CD8-positive, alpha-beta memory T cell (primary cell): ENCODE measurements at regions not wholly inside any gene's neighbourhood (a gene's known extent, or its start where the extent isn't known, plus 50 kb on each side); places are given as distances from the start of the nearest gene placed in this dataset.

ENCODE experiments used
- CTCF ChIA-PET: fragments of 350-600 bp; sonication (Branson Sonifier 250); formaldehyde crosslinking; loops from one replicate; lab custom pipeline; 2021; ENCODE audit warnings: antibody characterized with exemption; lab: Charles Lee
- POLR2A ChIA-PET: fragments of 350-600 bp; sonication (Branson Sonifier 250); formaldehyde crosslinking; loops from one replicate; lab custom pipeline; 2021; ENCODE audit warnings: antibody characterized with exemption; lab: Charles Lee
- DNase-seq, 5 donors: peaks; one replicate each; pipeline versions ENCODE4 v3.0.0 to v3.0.0-alpha.2; 2020 to 2022; ENCODE audit warnings: mixed read lengths in 1 of 5
- H3K27ac ChIP-seq: one replicate; pipeline ENCODE4 v1.7.0; 2013; ENCODE audit warnings: low read depth, mild to moderate bottlenecking, low read length, moderate library complexity
- H3K27me3 ChIP-seq: 2 replicates; pipeline ENCODE4 v1.7.0; 2013; ENCODE audit warnings: low read length, mild to moderate bottlenecking; ENCODE audit not compliant: insufficient read depth, poor library complexity, severe bottlenecking
- H3K36me3 ChIP-seq: 2 replicates; pipeline ENCODE4 v1.7.0; 2013; ENCODE audit warnings: mild to moderate bottlenecking, low read length, moderate library complexity; ENCODE audit not compliant: insufficient read depth
- H3K4me1 ChIP-seq: 2 replicates; pipeline ENCODE4 v1.7.0; 2013; ENCODE audit warnings: mild to moderate bottlenecking, low read length, moderate library complexity; ENCODE audit not compliant: insufficient read depth
- H3K4me3 ChIP-seq: 2 replicates; pipeline ENCODE4 v1.7.0; 2013; ENCODE audit warnings: mild to moderate bottlenecking, low read length
- H3K9me3 ChIP-seq: 2 replicates; pipeline ENCODE4 v1.7.0; 2013; ENCODE audit warnings: mild to moderate bottlenecking, low read length
- H3K27ac Mint-ChIP-seq, 8 donors: one replicate each; pipeline ENCODE4 v1.8.0; 2020 to 2021; ENCODE audit warnings: mixed read lengths in 8 of 8, mild to moderate bottlenecking in 6 of 8, inconsistent platforms in 3 of 8, moderate library complexity in 3 of 8
- H3K27me3 Mint-ChIP-seq, 2 donors: one replicate each; pipeline ENCODE4 v1.8.0; 2020 to 2021; ENCODE audit warnings: mixed read lengths in 2 of 2, mild to moderate bottlenecking in 1 of 2, moderate library complexity in 1 of 2
- H3K36me3 Mint-ChIP-seq, 3 donors: one replicate each; pipeline ENCODE4 v1.8.0; 2020 to 2021; ENCODE audit warnings: mixed read lengths in 3 of 3, inconsistent platforms in 1 of 3, mild to moderate bottlenecking in 1 of 3
- H3K4me1 Mint-ChIP-seq, 3 donors: one replicate each; pipeline ENCODE4 v1.8.0; 2020 to 2021; ENCODE audit warnings: mixed read lengths in 3 of 3, inconsistent platforms in 1 of 3, mild to moderate bottlenecking in 1 of 3
- H3K4me3 Mint-ChIP-seq, 7 donors: one replicate each; pipeline ENCODE4 v1.8.0; 2020 to 2021; ENCODE audit warnings: mixed read lengths in 7 of 7, mild to moderate bottlenecking in 6 of 7, moderate library complexity in 4 of 7, inconsistent platforms in 2 of 7
- H3K9me3 Mint-ChIP-seq, 5 donors: one replicate each; pipeline ENCODE4 v1.8.0; 2020 to 2022; ENCODE audit warnings: mixed read lengths in 5 of 5, mild to moderate bottlenecking in 3 of 5, moderate library complexity in 2 of 5, inconsistent platforms in 1 of 5

DNA sequence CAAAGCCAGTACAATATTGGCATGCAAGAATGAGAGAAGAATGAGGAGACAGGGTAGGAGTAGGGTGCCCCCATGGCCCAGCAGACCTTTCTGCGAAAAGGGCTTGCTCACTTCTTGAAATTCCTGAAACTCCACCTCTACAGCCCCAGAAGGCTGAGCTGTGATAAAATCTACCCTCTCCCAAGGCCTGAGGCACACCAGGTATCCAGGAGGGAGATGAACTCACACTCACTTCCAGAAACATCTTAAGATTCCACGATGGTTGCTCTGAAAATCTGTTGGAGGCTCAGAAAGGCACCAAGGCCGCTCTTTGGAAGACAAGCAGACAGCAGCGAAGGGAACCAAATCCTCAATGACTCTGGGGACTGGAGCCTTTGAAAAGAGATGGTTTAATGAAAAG lies 297.5 kb downstream of the UACA start:
- H3K27ac ChIP-seq = no peak overlapping the region
- H3K4me3 ChIP-seq = no peak overlapping the region
- H3K4me1 ChIP-seq = peaks cover 6% of the 10 kb centered on the region
- H3K9me3 Mint-ChIP-seq = no peaks in the 10 kb centered on the region
- no peaks in the 10 kb centered on the region for H3K9me3 ChIP-seq
- CTCF ChIA-PET = interaction anchor here (1.2 to 5.8 kb wide), 7 partner anchors 9 to 989 kb away, joined by 3 to 48 read pairs (median 8); no protein-coding TSS in a partner anchor
- H3K27me3 ChIP-seq = peaks cover 5% of the 10 kb centered on the region
- no peak overlapping the region for H3K4me3 Mint-ChIP-seq
- no peak overlapping the region for H3K27ac Mint-ChIP-seq
- H3K4me1 Mint-ChIP-seq = peaks cover 5 to 6% (median 5%) of the 10 kb centered on the region in 3 donors
- peak in 1 of 5 donors; percentile 10 for DNase-seq
- POLR2A ChIA-PET = no interaction called here
- H3K36me3 ChIP-seq = no peaks in the 10 kb centered on the region
- H3K36me3 Mint-ChIP-seq = no peaks in the 10 kb centered on the region
- peaks cover 26 to 30% of the 10 kb centered on the region in 2 donors for H3K27me3 Mint-ChIP-seq

DNA sequence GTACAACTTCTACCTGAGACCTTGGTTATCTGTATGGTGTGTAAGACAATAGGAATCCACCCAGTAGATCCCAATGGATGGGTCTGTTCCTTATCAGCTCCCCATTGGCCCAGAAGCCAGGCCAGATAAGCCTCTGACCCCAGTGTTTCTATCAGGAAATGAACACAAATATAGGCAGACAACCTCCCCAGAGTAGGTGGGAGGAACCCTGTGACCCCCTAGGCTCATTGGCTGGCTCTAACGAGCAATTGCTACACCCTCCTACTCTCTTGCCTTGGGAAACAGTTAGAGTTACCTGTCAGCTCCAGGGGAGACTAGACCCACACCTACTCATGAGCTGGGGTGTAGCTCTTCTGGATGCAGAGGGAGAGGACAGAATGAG lies 299.9 kb downstream of the UACA start:
- DNase-seq = peak in 1 of 5 donors; percentile 5
- Histone ChIP-seq H3K4me3 (no peak overlapping the region), H3K36me3 (no peaks in the 10 kb centered on the region), H3K4me1 (peaks cover 11% of the 10 kb centered on the region), H3K27ac (peak overlapping the region; percentile 38), H3K27me3 (peaks cover 5% of the 10 kb centered on the region), H3K9me3 (no peaks in the 10 kb centered on the region)
- Mint-ChIP-seq H3K27ac (no peak overlapping the region), H3K36me3 (no peaks in the 10 kb centered on the region), H3K4me3 (no peak overlapping the region), H3K4me1 (peaks cover 12 to 14% (median 14%) of the 10 kb centered on the region in 3 donors), H3K27me3 (peaks cover 19 to 30% of the 10 kb centered on the region in 2 donors), H3K9me3 (no peaks in the 10 kb centered on the region)
- ChIA-PET CTCF (interaction anchor here (1.1 to 5.8 kb wide), 3 partner anchors 24 to 986 kb away, joined by 3 to 48 read pairs (median 34); no protein-coding TSS in a partner anchor), POLR2A (interaction anchor here (0.5 kb wide), 1 partner anchor 99 kb away, joined by 4 read pairs; no protein-coding TSS in a partner anchor)

DNA sequence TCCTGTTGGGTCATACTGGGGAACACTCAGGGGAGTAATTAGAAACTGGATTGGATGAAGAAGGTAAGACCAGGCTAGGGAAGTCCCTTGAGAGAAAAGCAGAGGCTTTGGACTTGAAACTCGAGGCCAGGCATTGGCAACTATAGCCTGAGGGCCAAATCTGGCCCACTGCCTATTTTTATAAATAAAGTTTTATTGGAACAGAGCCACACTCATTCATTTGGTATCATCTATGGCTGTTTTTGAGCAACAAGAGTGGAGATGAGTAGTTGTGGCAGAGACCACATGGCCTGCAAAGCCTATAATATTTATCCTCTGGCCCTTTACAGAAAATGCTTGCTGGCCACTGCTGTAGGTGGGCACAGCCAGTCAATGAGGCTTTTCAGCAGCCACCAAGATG lies 301.4 kb downstream of the UACA start:
- no peaks in the 10 kb centered on the region for H3K36me3 ChIP-seq
- no peak overlapping the region for H3K4me3 ChIP-seq
- Mint-ChIP-seq H3K9me3 (no peaks in the 10 kb centered on the region), H3K36me3 (no peaks in the 10 kb centered on the region), H3K4me3 (no peak overlapping the region), H3K4me1 (peaks cover 11 to 13% (median 12%) of the 10 kb centered on the region in 3 donors), H3K27ac (no peak overlapping the region), H3K27me3 (peaks cover 17 to 21% of the 10 kb centered on the region in 2 donors)
- POLR2A ChIA-PET = no interaction called here
- H3K27ac ChIP-seq = no peak overlapping the region
- DNase-seq = no peak
- H3K27me3 ChIP-seq = no peaks in the 10 kb centered on the region
- CTCF ChIA-PET = interaction anchor here (1.1 kb wide), 1 partner anchor 26 kb away, joined by 3 read pairs; no protein-coding TSS in a partner anchor
- peaks cover 8% of the 10 kb centered on the region for H3K4me1 ChIP-seq
- no peaks in the 10 kb centered on the region for H3K9me3 ChIP-seq

DNA sequence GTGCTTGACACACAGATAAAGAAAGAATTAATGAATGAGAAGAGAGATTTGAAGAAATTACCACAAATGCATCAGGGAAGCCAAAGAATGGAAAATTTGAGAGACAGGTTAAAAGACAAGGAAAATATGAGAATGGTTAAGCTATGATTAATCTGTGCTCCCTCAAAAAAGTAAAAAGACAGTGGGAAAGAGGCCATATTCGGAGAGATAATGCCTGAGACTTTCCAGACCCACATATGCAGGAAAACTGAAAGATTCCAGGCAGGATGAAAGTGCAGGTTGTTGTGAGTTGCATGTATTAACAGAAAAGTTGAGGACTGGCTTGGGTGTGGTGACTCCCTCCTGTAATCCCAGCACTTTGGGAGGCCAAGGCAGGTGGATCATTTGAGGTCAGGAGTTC lies 302.3 kb downstream of the UACA start:
- Mint-ChIP-seq H3K9me3 (no peaks in the 10 kb centered on the region), H3K4me1 (peaks cover 8 to 10% (median 9%) of the 10 kb centered on the region in 3 donors), H3K27ac (peak overlapping the region in 1 of 8 donors; percentile 39), H3K4me3 (no peak overlapping the region), H3K27me3 (peaks cover 12 to 21% of the 10 kb centered on the region in 2 donors), H3K36me3 (no peaks in the 10 kb centered on the region)
- DNase-seq = no peak
- Histone ChIP-seq H3K27ac (no peak overlapping the region), H3K4me1 (peaks cover 5% of the 10 kb centered on the region), H3K36me3 (no peaks in the 10 kb centered on the region), H3K4me3 (no peak overlapping the region), H3K27me3 (no peaks in the 10 kb centered on the region), H3K9me3 (no peaks in the 10 kb centered on the region)
- POLR2A ChIA-PET = no interaction called here
- CTCF ChIA-PET = interaction anchor here (1.0 to 1.2 kb wide), 4 partner anchors 9 to 734 kb away, joined by 3 to 5 read pairs (median 4); no protein-coding TSS in a partner anchor

- H3K4me1 Mint-ChIP-seq = peaks cover 8 to 10% (median 9%) of the 10 kb centered on the region in 3 donors
- H3K27ac ChIP-seq = no peak overlapping the region
- peak in 1 of 5 donors; percentile 5 for DNase-seq
- peaks cover 5% of the 10 kb centered on the region for H3K4me1 ChIP-seq
- CTCF ChIA-PET = interaction anchor here (0.9 to 1.3 kb wide), 5 partner anchors 30 to 883 kb away, joined by 3 to 8 read pairs (median 3); no protein-coding TSS in a partner anchor
- H3K9me3 ChIP-seq = no peaks in the 10 kb centered on the region
- no peaks in the 10 kb centered on the region for H3K36me3 ChIP-seq
- H3K4me3 Mint-ChIP-seq = no peak overlapping the region
- no peak overlapping the region for H3K4me3 ChIP-seq
- no peaks in the 10 kb centered on the region for H3K36me3 Mint-ChIP-seq
- H3K27ac Mint-ChIP-seq = no peak overlapping the region
- no peaks in the 10 kb centered on the region for H3K27me3 ChIP-seq
- H3K27me3 Mint-ChIP-seq = peaks cover 12 to 18% of the 10 kb centered on the region in 2 donors
- H3K9me3 Mint-ChIP-seq = no peaks in the 10 kb centered on the region
- POLR2A ChIA-PET = no interaction called here
These were observed 304.0 kb downstream of the UACA start for GRCh38 chr15:70459312-70459711.

DNA sequence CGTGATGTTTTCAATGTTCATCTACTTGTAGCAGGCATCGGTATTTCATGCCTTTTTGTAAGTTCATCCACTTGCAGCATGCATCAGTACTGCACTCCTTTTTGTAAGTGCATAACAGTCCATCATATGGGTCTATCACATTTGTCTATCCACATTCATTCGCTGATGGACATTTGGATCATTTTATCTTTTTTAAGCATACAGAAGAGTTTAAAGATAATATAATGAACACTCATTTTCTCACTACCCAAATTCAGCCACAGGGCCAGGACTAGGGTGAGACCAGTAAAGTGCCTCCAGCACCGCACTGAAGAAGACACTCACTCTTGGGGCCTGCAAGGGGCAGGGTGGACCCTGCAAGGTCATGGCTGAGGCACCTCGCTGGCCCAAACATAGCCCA lies 309.6 kb downstream of the UACA start:
- DNase-seq = peak in 1 of 5 donors; percentile 15
- Histone ChIP-seq H3K27me3 (no peaks in the 10 kb centered on the region), H3K36me3 (no peaks in the 10 kb centered on the region), H3K9me3 (no peaks in the 10 kb centered on the region), H3K27ac (no peak overlapping the region), H3K4me1 (peaks cover 24% of the 10 kb centered on the region), H3K4me3 (no peak overlapping the region)
- POLR2A ChIA-PET = no interaction called here
- no peaks in the 10 kb centered on the region for H3K36me3 Mint-ChIP-seq
- CTCF ChIA-PET = no interaction called here
- H3K4me1 Mint-ChIP-seq = peaks cover 5 to 19% (median 16%) of the 10 kb centered on the region in 3 donors
- peaks cover under 1 to 4% of the 10 kb centered on the region in 2 donors for H3K27me3 Mint-ChIP-seq
- H3K9me3 Mint-ChIP-seq = no peaks in the 10 kb centered on the region
- H3K4me3 Mint-ChIP-seq = no peak overlapping the region
- no peak overlapping the region for H3K27ac Mint-ChIP-seq

GRCh38 chr15:70453238-70453637 lies 310.1 kb downstream of the UACA start:
- H3K27me3 ChIP-seq = no peaks in the 10 kb centered on the region
- POLR2A ChIA-PET = no interaction called here
- H3K4me3 Mint-ChIP-seq = no peak overlapping the region
- peaks cover 4% of the 10 kb centered on the region in 2 donors for H3K27me3 Mint-ChIP-seq
- no peak overlapping the region for H3K27ac ChIP-seq
- no peaks in the 10 kb centered on the region for H3K9me3 Mint-ChIP-seq
- H3K36me3 Mint-ChIP-seq = no peaks in the 10 kb centered on the region
- peaks cover 30% of the 10 kb centered on the region for H3K4me1 ChIP-seq
- peaks cover 9 to 25% (median 21%) of the 10 kb centered on the region in 3 donors for H3K4me1 Mint-ChIP-seq
- no peak for DNase-seq
- no peaks in the 10 kb centered on the region for H3K9me3 ChIP-seq
- H3K4me3 ChIP-seq = no peak overlapping the region
- CTCF ChIA-PET = no interaction called here
- H3K27ac Mint-ChIP-seq = no peak overlapping the region
- H3K36me3 ChIP-seq = no peaks in the 10 kb centered on the region

DNA sequence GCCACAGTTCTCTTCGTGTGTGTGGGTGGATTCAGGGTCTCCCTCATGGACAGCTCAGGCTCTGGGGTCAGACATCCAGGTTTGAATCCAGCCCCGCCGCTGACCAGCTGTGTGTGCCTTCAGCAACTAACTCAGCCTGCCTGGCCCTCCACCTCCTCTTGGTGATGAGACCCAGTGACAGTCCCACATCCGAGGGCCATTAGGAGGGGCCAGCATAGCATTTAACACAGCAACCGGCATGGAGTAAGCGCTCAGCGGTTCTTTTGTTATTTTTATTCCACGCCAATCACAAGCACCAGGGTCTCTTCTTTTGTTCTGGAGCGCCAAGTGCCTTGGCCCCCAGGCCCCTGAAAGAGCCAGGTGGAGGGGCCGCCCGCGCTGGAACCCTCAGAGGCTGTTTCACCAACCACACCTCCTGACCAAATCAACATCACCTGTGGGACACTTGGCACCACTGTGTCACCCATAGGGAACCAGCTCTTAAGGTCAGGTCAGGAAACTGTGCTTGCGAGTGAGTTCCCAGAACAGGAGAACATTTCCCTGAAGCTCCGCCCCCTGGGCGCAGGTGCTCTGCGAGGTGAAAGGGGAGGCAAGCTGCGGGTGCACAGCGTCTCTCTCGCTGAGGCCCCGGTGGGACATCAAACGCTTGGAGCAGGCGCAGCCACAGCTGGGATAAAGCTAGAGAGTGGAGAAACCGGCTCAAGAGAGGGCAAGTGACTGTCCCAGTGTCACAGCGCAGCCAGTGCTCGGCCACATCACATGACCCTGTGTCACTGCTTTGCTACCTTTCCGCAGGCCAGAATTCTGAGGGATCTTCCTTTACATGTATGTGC lies 311.3 kb downstream of the UACA start:
- Histone ChIP-seq H3K27me3 (no peaks in the 10 kb centered on the region), H3K9me3 (no peaks in the 10 kb centered on the region), H3K4me3 (no peak overlapping the region), H3K27ac (no peak overlapping the region), H3K4me1 (peaks cover 42% of the 10 kb centered on the region), H3K36me3 (no peaks in the 10 kb centered on the region)
- no peaks in the 10 kb centered on the region for H3K36me3 Mint-ChIP-seq
- H3K4me1 Mint-ChIP-seq = peaks cover 19 to 36% (median 32%) of the 10 kb centered on the region in 3 donors
- no peak overlapping the region for H3K27ac Mint-ChIP-seq
- DNase-seq = peak in 1 of 5 donors; percentile 39
- no peaks in the 10 kb centered on the region for H3K9me3 Mint-ChIP-seq
- CTCF ChIA-PET = interaction anchor here (0.6 to 1.6 kb wide), 3 partner anchors 9 to 16 kb away, joined by 3 to 5 read pairs (median 3); no protein-coding TSS in a partner anchor
- POLR2A ChIA-PET = no interaction called here
- H3K27me3 Mint-ChIP-seq = peaks cover 4 to 13% of the 10 kb centered on the region in 2 donors
- no peak overlapping the region for H3K4me3 Mint-ChIP-seq
